ENCODE measurements at regions not wholly inside any gene's neighbourhood (a gene's known extent, or its start where the extent isn't known, plus 50 kb on each side); places are given as distances from the start of the nearest gene placed in this dataset.

- Histone ChIP-seq H3K9ac (ENCODE audit: low read depth in 1 of 2, low read length in 2 of 2) (no peak overlapping the region), H3K4me1 (ENCODE audit: control insufficient read depth in 1 of 2, insufficient read depth in 2 of 2, low read length in 2 of 2) (no peaks in the 10 kb centered on the region), H3K27ac (ENCODE audit: low read depth, low read length) (no peak overlapping the region), H3K36me3 (ENCODE audit: control insufficient read depth in 1 of 2, insufficient read depth in 2 of 2, low read length in 2 of 2) (no peaks in the 10 kb centered on the region), H3K4me3 (ENCODE audit: low read depth in 1 of 2, low read length in 2 of 2) (no peak overlapping the region), H3K9me3 (ENCODE audit: control insufficient read depth in 1 of 2, low read length in 2 of 2) (peaks cover 0 to 13% of the 10 kb centered on the region in 2 donors), H3K27me3 (ENCODE audit: control insufficient read depth in 1 of 2, insufficient read depth in 2 of 2, low read length in 2 of 2) (no peaks in the 10 kb centered on the region)
Measured at GRCh38 chr14:61847861-61848260, 85.6 kb downstream of the SNAPC1 start.

GRCh38 chr14:61854898-61855297, 92.7 kb downstream of the SNAPC1 start:
- no peaks in the 10 kb centered on the region for H3K36me3 ChIP-seq (ENCODE audit: control insufficient read depth in 1 of 2, insufficient read depth in 2 of 2, low read length in 2 of 2)
- peaks cover 5 to 6% of the 10 kb centered on the region in 2 donors for H3K4me1 ChIP-seq (ENCODE audit: control insufficient read depth in 1 of 2, insufficient read depth in 2 of 2, low read length in 2 of 2)
- H3K4me3 ChIP-seq (ENCODE audit: low read depth in 1 of 2, low read length in 2 of 2) = no peak overlapping the region
- no peaks in the 10 kb centered on the region for H3K27me3 ChIP-seq (ENCODE audit: control insufficient read depth in 1 of 2, insufficient read depth in 2 of 2, low read length in 2 of 2)
- no peaks in the 10 kb centered on the region for H3K9me3 ChIP-seq (ENCODE audit: control insufficient read depth in 1 of 2, low read length in 2 of 2)
- H3K9ac ChIP-seq (ENCODE audit: low read depth in 1 of 2, low read length in 2 of 2) = no peak overlapping the region
- no peak overlapping the region for H3K27ac ChIP-seq (ENCODE audit: low read depth, low read length)

- Histone ChIP-seq H3K9ac (ENCODE audit: low read depth in 1 of 2, low read length in 2 of 2) (no peak overlapping the region), H3K9me3 (ENCODE audit: control insufficient read depth in 1 of 2, low read length in 2 of 2) (no peaks in the 10 kb centered on the region), H3K27ac (ENCODE audit: low read depth, low read length) (no peak overlapping the region), H3K36me3 (ENCODE audit: control insufficient read depth in 1 of 2, insufficient read depth in 2 of 2, low read length in 2 of 2) (no peaks in the 10 kb centered on the region), H3K27me3 (ENCODE audit: control insufficient read depth in 1 of 2, insufficient read depth in 2 of 2, low read length in 2 of 2) (no peaks in the 10 kb centered on the region), H3K4me3 (ENCODE audit: low read depth in 1 of 2, low read length in 2 of 2) (no peak overlapping the region), H3K4me1 (ENCODE audit: control insufficient read depth in 1 of 2, insufficient read depth in 2 of 2, low read length in 2 of 2) (no peaks in the 10 kb centered on the region)
Measured at GRCh38 chr14:61860294-61860918, 98.2 kb downstream of the SNAPC1 start.

- H3K27me3 ChIP-seq (ENCODE audit: control insufficient read depth in 1 of 2, insufficient read depth in 2 of 2, low read length in 2 of 2) = no peaks in the 10 kb centered on the region
- H3K9ac ChIP-seq (ENCODE audit: low read depth in 1 of 2, low read length in 2 of 2) = no peak overlapping the region
- H3K4me3 ChIP-seq (ENCODE audit: low read depth in 1 of 2, low read length in 2 of 2) = no peak overlapping the region
- no peak overlapping the region for H3K27ac ChIP-seq (ENCODE audit: low read depth, low read length)
- H3K36me3 ChIP-seq (ENCODE audit: control insufficient read depth in 1 of 2, insufficient read depth in 2 of 2, low read length in 2 of 2) = no peaks in the 10 kb centered on the region
- no peaks in the 10 kb centered on the region for H3K4me1 ChIP-seq (ENCODE audit: control insufficient read depth in 1 of 2, insufficient read depth in 2 of 2, low read length in 2 of 2)
- H3K9me3 ChIP-seq (ENCODE audit: control insufficient read depth in 1 of 2, low read length in 2 of 2) = no peaks in the 10 kb centered on the region
Measured at GRCh38 chr14:61861320-61861865, 99.2 kb downstream of the SNAPC1 start.

GRCh38 chr14:61864329-61864898, 102.2 kb downstream of the SNAPC1 start:
- H3K36me3 ChIP-seq (ENCODE audit: control insufficient read depth in 1 of 2, insufficient read depth in 2 of 2, low read length in 2 of 2) = no peaks in the 10 kb centered on the region
- no peaks in the 10 kb centered on the region for H3K27me3 ChIP-seq (ENCODE audit: control insufficient read depth in 1 of 2, insufficient read depth in 2 of 2, low read length in 2 of 2)
- no peak overlapping the region for H3K9ac ChIP-seq (ENCODE audit: low read depth in 1 of 2, low read length in 2 of 2)
- no peak overlapping the region for H3K27ac ChIP-seq (ENCODE audit: low read depth, low read length)
- H3K4me1 ChIP-seq (ENCODE audit: control insufficient read depth in 1 of 2, insufficient read depth in 2 of 2, low read length in 2 of 2) = no peaks in the 10 kb centered on the region
- no peaks in the 10 kb centered on the region for H3K9me3 ChIP-seq (ENCODE audit: control insufficient read depth in 1 of 2, low read length in 2 of 2)
- no peak overlapping the region for H3K4me3 ChIP-seq (ENCODE audit: low read depth in 1 of 2, low read length in 2 of 2)

- H3K9me3 ChIP-seq (ENCODE audit: control insufficient read depth in 1 of 2, low read length in 2 of 2) = no peaks in the 10 kb centered on the region
- H3K27me3 ChIP-seq (ENCODE audit: control insufficient read depth in 1 of 2, insufficient read depth in 2 of 2, low read length in 2 of 2) = no peaks in the 10 kb centered on the region
- H3K4me1 ChIP-seq (ENCODE audit: control insufficient read depth in 1 of 2, insufficient read depth in 2 of 2, low read length in 2 of 2) = no peaks in the 10 kb centered on the region
Measured at GRCh38 chr14:61866932-61867920, 105.0 kb downstream of the SNAPC1 start.

GRCh38 chr14:61868846-61869245, 106.6 kb downstream of the SNAPC1 start:
- no peaks in the 10 kb centered on the region for H3K9me3 ChIP-seq (ENCODE audit: control insufficient read depth in 1 of 2, low read length in 2 of 2)
- peaks cover 0 to 2% of the 10 kb centered on the region in 2 donors for H3K27me3 ChIP-seq (ENCODE audit: control insufficient read depth in 1 of 2, insufficient read depth in 2 of 2, low read length in 2 of 2)
- no peaks in the 10 kb centered on the region for H3K4me1 ChIP-seq (ENCODE audit: control insufficient read depth in 1 of 2, insufficient read depth in 2 of 2, low read length in 2 of 2)
- H3K4me3 ChIP-seq (ENCODE audit: low read depth in 1 of 2, low read length in 2 of 2) = no peak overlapping the region
- H3K9ac ChIP-seq (ENCODE audit: low read depth in 1 of 2, low read length in 2 of 2) = no peak overlapping the region
- H3K36me3 ChIP-seq (ENCODE audit: control insufficient read depth in 1 of 2, insufficient read depth in 2 of 2, low read length in 2 of 2) = no peaks in the 10 kb centered on the region
- no peak overlapping the region for H3K27ac ChIP-seq (ENCODE audit: low read depth, low read length)

More at GRCh38 chr14:61866932-61867920, 105.0 kb downstream of the SNAPC1 start:
- no peak overlapping the region for H3K9ac ChIP-seq (ENCODE audit: low read depth in 1 of 2, low read length in 2 of 2)
- H3K27ac ChIP-seq (ENCODE audit: low read depth, low read length) = no peak overlapping the region
- H3K36me3 ChIP-seq (ENCODE audit: control insufficient read depth in 1 of 2, insufficient read depth in 2 of 2, low read length in 2 of 2) = no peaks in the 10 kb centered on the region
- H3K4me3 ChIP-seq (ENCODE audit: low read depth in 1 of 2, low read length in 2 of 2) = no peak overlapping the region

- Histone ChIP-seq H3K36me3 (ENCODE audit: control insufficient read depth in 1 of 2, insufficient read depth in 2 of 2, low read length in 2 of 2) (no peaks in the 10 kb centered on the region), H3K27ac (ENCODE audit: low read depth, low read length) (no peak overlapping the region), H3K9me3 (ENCODE audit: control insufficient read depth in 1 of 2, low read length in 2 of 2) (no peaks in the 10 kb centered on the region), H3K27me3 (ENCODE audit: control insufficient read depth in 1 of 2, insufficient read depth in 2 of 2, low read length in 2 of 2) (peaks cover 0 to 2% of the 10 kb centered on the region in 2 donors), H3K9ac (ENCODE audit: low read depth in 1 of 2, low read length in 2 of 2) (no peak overlapping the region), H3K4me1 (ENCODE audit: control insufficient read depth in 1 of 2, insufficient read depth in 2 of 2, low read length in 2 of 2) (no peaks in the 10 kb centered on the region), H3K4me3 (ENCODE audit: low read depth in 1 of 2, low read length in 2 of 2) (no peak overlapping the region)
Measured at GRCh38 chr14:61870163-61870562, 107.9 kb downstream of the SNAPC1 start.

GRCh38 chr14:61872452-61872851, 110.2 kb downstream of the SNAPC1 start:
- Histone ChIP-seq H3K36me3 (ENCODE audit: control insufficient read depth in 1 of 2, insufficient read depth in 2 of 2, low read length in 2 of 2) (no peaks in the 10 kb centered on the region), H3K9ac (ENCODE audit: low read depth in 1 of 2, low read length in 2 of 2) (no peak overlapping the region), H3K4me3 (ENCODE audit: low read depth in 1 of 2, low read length in 2 of 2) (no peak overlapping the region), H3K27me3 (ENCODE audit: control insufficient read depth in 1 of 2, insufficient read depth in 2 of 2, low read length in 2 of 2) (peaks cover 2% of the 10 kb centered on the region in 2 donors), H3K9me3 (ENCODE audit: control insufficient read depth in 1 of 2, low read length in 2 of 2) (no peaks in the 10 kb centered on the region), H3K27ac (ENCODE audit: low read depth, low read length) (no peak overlapping the region), H3K4me1 (ENCODE audit: control insufficient read depth in 1 of 2, insufficient read depth in 2 of 2, low read length in 2 of 2) (no peaks in the 10 kb centered on the region)

- H3K27ac ChIP-seq (ENCODE audit: low read depth, low read length) = no peak overlapping the region
- H3K9me3 ChIP-seq (ENCODE audit: control insufficient read depth in 1 of 2, low read length in 2 of 2) = no peaks in the 10 kb centered on the region
- H3K27me3 ChIP-seq (ENCODE audit: control insufficient read depth in 1 of 2, insufficient read depth in 2 of 2, low read length in 2 of 2) = peaks cover 2% of the 10 kb centered on the region in 2 donors
- H3K36me3 ChIP-seq (ENCODE audit: control insufficient read depth in 1 of 2, insufficient read depth in 2 of 2, low read length in 2 of 2) = no peaks in the 10 kb centered on the region
- no peaks in the 10 kb centered on the region for H3K4me1 ChIP-seq (ENCODE audit: control insufficient read depth in 1 of 2, insufficient read depth in 2 of 2, low read length in 2 of 2)
- H3K9ac ChIP-seq (ENCODE audit: low read depth in 1 of 2, low read length in 2 of 2) = no peak overlapping the region
- H3K4me3 ChIP-seq (ENCODE audit: low read depth in 1 of 2, low read length in 2 of 2) = no peak overlapping the region
Measured at GRCh38 chr14:61875483-61875882, 113.3 kb downstream of the SNAPC1 start.
